CD4-positive, alpha-beta T cell treated with Interleukin-1 beta for 1 hour (primary cell): ENCODE measurements at regions not wholly inside any gene's neighbourhood (a gene's known extent, or its start where the extent isn't known, plus 50 kb on each side); places are given as distances from the start of the nearest gene placed in this dataset.
"Not testable (repeated sequence)": the region's sequence is repeated elsewhere in the genome, so short reads cannot be mapped to it uniquely, and the experiment has no call there.

Source experiments
- DNase-seq, 2 donors: peaks; one replicate each; pipeline ENCODE4 v3.0.0-alpha.2; 2020 to 2022

GRCh38 chr18:73408469-73408868 lies 540.7 kb upstream of the NETO1 start:
- no peak for DNase-seq

- no peak for DNase-seq
These were observed 539.7 kb upstream of the NETO1 start for GRCh38 chr18:73407506-73407905.

- DNase-seq: no peak
These were observed 516.5 kb upstream of the NETO1 start for GRCh38 chr18:73384246-73384645.

GRCh38 chr18:73381699-73382036 lies 513.9 kb upstream of the NETO1 start:
- DNase-seq: no peak

DNA sequence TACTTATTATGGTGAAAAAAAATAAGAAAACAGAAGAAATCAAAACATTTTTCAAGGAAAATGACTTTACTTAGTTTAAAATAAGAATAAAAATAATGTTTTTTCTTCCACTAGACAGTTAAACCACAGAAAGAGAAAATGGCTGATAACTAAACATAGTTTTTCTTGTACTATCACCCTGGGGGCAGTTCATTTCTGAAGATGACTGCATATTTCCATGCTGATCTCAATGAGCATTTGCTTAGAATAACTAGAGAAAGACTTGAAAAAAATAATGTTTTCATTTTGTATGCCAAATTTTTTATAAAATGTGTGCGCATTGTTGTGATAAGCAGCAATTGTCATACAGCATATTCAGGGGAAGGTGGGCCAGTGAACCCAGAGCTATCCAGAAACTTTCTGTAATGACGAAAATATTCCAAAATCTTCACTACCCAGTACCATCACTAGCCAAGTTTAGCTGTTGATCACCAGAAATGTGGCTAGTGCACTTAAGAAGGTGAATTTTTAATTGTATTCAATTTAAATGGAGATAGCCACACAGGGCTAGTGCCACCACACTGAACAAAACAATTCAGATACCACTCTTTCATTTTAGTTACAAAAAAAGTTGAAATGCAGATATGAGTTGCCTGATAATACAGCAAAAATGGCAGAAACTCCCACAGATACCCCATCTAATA lies 513.4 kb upstream of the NETO1 start:
- no peak for DNase-seq

DNA sequence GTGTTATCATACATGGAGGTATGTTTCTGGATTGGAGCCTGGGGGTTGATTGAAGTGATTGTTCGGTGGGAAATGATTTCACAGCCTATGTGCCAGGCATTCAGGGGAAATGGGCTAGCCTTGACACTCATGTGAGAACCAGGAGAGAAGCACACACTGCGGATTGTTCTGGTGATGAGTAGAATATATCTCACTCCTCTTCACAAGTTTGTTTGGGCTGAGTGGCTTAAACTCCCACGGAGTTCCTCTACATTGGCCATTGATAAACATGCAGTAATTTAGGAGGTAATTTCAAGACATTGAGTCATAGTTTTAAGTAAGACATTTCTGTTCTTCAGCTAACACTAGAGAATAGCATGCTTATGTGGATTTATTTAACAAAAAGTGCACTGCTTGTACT lies 498.9 kb upstream of the NETO1 start:
- no peak for DNase-seq

DNA sequence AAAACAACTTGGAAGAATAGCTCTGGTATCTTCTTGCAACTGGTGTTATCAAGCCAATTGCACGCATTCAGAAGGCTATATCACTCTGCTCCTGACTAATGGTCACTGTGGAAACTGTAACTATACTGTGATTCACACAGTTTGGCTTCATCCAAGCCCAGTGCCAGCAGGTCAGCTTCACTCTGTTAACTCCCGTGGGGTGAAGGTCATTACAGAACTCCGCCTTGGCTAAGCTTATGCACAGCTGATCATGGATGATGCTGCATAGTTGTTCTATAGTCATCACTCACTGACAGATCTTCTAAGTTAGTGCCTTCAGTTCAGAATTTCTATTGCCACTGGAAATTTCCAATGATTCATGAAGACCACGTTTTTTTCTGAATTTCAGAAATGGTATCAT lies 497.2 kb upstream of the NETO1 start:
- DNase-seq: no peak

- no peak for DNase-seq
These were observed 487.3 kb upstream of the NETO1 start for GRCh38 chr18:73355121-73355520.

DNA sequence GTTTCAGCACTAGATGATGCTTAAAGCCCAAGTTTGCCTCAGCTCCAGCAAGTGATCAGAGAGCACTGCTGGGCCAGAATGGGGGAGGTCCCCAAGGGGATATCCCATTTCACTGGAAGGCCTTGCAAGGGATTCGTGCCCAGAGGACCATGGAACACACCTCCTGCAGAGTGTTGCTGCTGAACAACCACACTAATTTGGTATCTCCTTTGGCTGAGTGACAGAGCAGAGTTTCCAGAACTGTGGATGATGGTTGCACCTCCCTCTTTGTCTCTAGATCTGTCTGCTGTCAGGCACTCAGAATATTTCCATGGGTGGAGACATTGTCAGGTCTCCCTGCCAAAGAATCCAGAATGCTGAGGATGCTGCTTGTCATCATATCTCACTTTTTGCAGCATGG lies 484.8 kb upstream of the NETO1 start:
- DNase-seq: no peak

DNA sequence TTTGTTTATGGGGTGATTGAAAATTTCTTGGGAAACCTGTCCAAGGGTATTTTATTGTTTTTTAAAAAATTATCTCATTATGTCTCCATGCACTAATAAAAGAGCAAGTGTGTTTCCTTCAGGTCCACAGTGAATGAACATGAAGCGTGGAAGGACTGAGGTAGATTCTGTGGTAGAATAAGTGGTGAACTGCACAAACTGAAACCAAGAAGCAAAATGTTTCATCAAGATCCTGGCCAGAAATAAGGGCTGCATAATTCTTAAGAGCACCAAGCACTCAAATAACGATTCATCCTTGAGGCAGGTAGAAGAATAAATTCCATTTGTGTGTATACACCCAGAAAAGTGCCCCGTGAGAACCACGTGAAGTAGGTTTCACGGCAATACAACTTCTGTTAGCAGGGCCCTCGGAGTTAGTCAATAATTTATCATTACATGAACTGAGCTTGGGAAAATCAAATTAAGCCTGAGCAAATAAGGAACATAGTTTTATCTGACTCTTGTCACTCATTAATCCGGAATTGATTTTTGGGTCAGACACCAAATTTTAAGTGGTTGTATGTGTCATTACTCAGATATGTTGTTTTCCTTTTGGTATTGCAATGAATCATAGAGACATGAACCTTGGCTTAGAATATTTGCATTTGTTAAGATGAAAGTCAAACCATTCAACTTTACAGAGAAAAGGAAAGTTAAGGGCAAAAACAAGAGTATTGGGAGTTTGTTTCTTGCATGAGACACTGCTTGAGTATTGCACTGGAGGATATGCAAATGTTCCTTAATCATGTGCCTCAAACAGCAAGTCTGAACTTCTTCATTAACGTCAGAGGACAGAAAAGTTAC lies 472.6 kb upstream of the NETO1 start:
- no peak for DNase-seq

- no peak for DNase-seq
These were observed 463.5 kb upstream of the NETO1 start for GRCh38 chr18:73331212-73331772.

GRCh38 chr18:73330106-73330505 lies 462.3 kb upstream of the NETO1 start:
- DNase-seq: not testable (repeated sequence)

- not testable (repeated sequence) for DNase-seq
These were observed 456.5 kb upstream of the NETO1 start for GRCh38 chr18:73324187-73324831.

GRCh38 chr18:73318739-73319479 lies 451.1 kb upstream of the NETO1 start:
- no peak for DNase-seq

- DNase-seq: no peak
These were observed 448.7 kb upstream of the NETO1 start for GRCh38 chr18:73316513-73316912.

- DNase-seq: no peak
These were observed 447.6 kb upstream of the NETO1 start for GRCh38 chr18:73315381-73315780.

DNA sequence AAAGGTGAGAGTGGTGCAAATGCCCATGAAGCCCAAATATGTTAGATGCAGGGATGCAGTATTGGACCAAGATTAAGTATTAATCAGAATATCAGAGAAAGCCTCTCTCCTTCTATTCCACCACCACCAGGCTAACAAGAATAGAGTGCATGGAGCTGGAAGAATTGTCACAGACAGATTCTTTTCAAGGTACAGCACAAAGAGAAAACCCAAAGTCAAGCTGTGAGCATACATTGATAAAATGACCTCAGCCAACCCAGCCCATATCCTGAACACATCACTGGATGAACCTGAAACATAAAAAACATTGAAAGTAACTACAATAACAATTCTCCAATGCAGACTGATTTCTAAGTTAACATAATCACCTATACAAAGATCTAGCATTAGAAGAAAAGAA lies 445.7 kb upstream of the NETO1 start:
- no peak for DNase-seq

DNA sequence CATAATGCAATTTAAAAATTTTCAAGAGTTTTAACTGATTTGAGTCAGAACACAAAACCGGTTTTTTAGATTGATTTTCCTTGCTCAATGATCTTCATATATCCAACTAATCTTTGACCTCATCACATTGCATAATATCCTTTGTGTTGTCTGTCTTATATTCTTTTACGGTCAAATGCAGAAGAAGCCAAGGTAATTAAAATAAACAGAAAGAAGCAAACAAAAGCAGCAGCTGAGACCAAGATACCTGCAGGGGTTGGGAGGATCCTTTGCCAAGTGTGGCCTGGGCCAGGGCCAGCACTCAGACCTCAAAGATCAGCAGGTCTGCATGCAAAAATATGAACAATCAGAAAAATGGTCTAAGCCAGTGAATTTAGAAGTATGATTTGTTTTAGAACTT lies 428.9 kb upstream of the NETO1 start:
- no peak for DNase-seq

- DNase-seq: no peak
These were observed 424.4 kb upstream of the NETO1 start for GRCh38 chr18:73292156-73292555.

- DNase-seq: no peak
These were observed 421.0 kb upstream of the NETO1 start for GRCh38 chr18:73288813-73289212.

- no peak for DNase-seq
These were observed 418.8 kb upstream of the NETO1 start for GRCh38 chr18:73286584-73286983.

- no peak for DNase-seq
These were observed 416.0 kb upstream of the NETO1 start for GRCh38 chr18:73283788-73284187.

- DNase-seq: no peak
These were observed 415.2 kb upstream of the NETO1 start for GRCh38 chr18:73283032-73283431.
